Neural cell (in vitro differentiated cells): ENCODE measurements at regions not wholly inside any gene's neighbourhood (a gene's known extent, or its start where the extent isn't known, plus 50 kb on each side); places are given as distances from the start of the nearest gene placed in this dataset.
"Not testable (repeated sequence)": the region's sequence is repeated elsewhere in the genome, so short reads cannot be mapped to it uniquely, and the experiment has no call there.

Experiments
- H2AFZ ChIP-seq: fragments of 200-600, 300-800 bp; sonication (generic), shearing (Covaris generic); 2 replicates; pipeline ENCODE4 v1.6.0; 2014; ENCODE audit warnings: low read depth, mild to moderate bottlenecking, antibody characterized with exemption, low read length, moderate library complexity
- H3F3A ChIP-seq: fragments of 200-600 bp; shearing (Covaris generic); 2 replicates; pipeline ENCODE4 v1.6.1; 2016; ENCODE audit warnings: mild to moderate bottlenecking, moderate library complexity, mixed read lengths, antibody characterized with exemption, low read length; ENCODE audit not compliant: insufficient read depth, poor library complexity, severe bottlenecking
- H3K27ac ChIP-seq: fragments of 200-600, 300-800 bp; sonication (generic), shearing (Covaris generic); 2 replicates; pipeline ENCODE4 v1.5.1; 2014; ENCODE audit warnings: mild to moderate bottlenecking, low read length, moderate library complexity
- H3K27me3 ChIP-seq: fragments of 300-800, 200-600 bp; sonication (generic), shearing (Covaris generic); 2 replicates; pipeline ENCODE4 v1.6.0; 2014; ENCODE audit warnings: mild to moderate bottlenecking, low read depth, low read length, moderate library complexity; ENCODE audit not compliant: insufficient read depth
- H3K36me3 ChIP-seq: fragments of 300-800, 200-600 bp; sonication (generic), shearing (Covaris generic); 2 replicates; pipeline ENCODE4 v1.5.1; 2014; ENCODE audit warnings: mild to moderate bottlenecking, antibody characterized with exemption, low read length, moderate library complexity; ENCODE audit not compliant: insufficient read depth
- H3K4me2 ChIP-seq: fragments of 300-800, 200-600 bp; sonication (generic), shearing (Covaris generic); 2 replicates; pipeline ENCODE4 v1.6.0; 2014; ENCODE audit warnings: mild to moderate bottlenecking, low read length
- H3K4me3 ChIP-seq: fragments of 300-800, 200-600 bp; sonication (generic), shearing (Covaris generic); 2 replicates; pipeline ENCODE4 v1.5.1; 2014; ENCODE audit warnings: mild to moderate bottlenecking, low read length, moderate library complexity
- H3K79me2 ChIP-seq: fragments of 200-600 bp; shearing (Covaris generic); replicated peaks from 2 replicates; pipeline ENCODE4 v1.6.0; 2014; ENCODE audit warnings: mild to moderate bottlenecking, low read length, moderate library complexity; ENCODE audit not compliant: insufficient read depth
- H3K9ac ChIP-seq: fragments of 300-800, 200-600 bp; sonication (generic), shearing (Covaris generic); 2 replicates; pipeline ENCODE4 v1.6.1; 2016; ENCODE audit warnings: mild to moderate bottlenecking, low read length, mixed read lengths
- H3K9me2 ChIP-seq: fragments of 200-600 bp; shearing (Covaris generic); 2 replicates; pipeline ENCODE4 v1.6.1; 2016; ENCODE audit warnings: mild to moderate bottlenecking, low read length, mixed read lengths; ENCODE audit not compliant: insufficient read depth
- H3K9me3 ChIP-seq: fragments of 200-600, 300-800 bp; sonication (generic), shearing (Covaris generic); 2 replicates; pipeline ENCODE4 v1.6.1; 2016; ENCODE audit warnings: mild to moderate bottlenecking, mixed run types, low read length, moderate library complexity, mixed read lengths
- H4K20me1 ChIP-seq: fragments of 200-600 bp; shearing (Covaris generic); 2 replicates; pipeline ENCODE4 v1.6.1; 2016; ENCODE audit warnings: mild to moderate bottlenecking, mixed run types; ENCODE audit not compliant: insufficient read depth
- EP300 ChIP-seq: fragments of 450-650 bp; conservative IDR thresholded peaks from 2 replicates; pipeline ENCODE4 v1.6.1; 2014; ENCODE audit warnings: antibody characterized with exemption, mild to moderate bottlenecking, moderate library complexity; ENCODE audit not compliant: poor library complexity, severe bottlenecking
- EZH2 ChIP-seq: fragments of 200-600, 300-800 bp; shearing (Covaris generic), sonication (generic); IDR thresholded peaks from 2 replicates; pipeline ENCODE4 v1.6.1; 2014; ENCODE audit warnings: antibody characterized with exemption, low read length, borderline replicate concordance, mild to moderate bottlenecking; ENCODE audit not compliant: insufficient read depth, poor library complexity, severe bottlenecking
- MXI1 ChIP-seq: fragments of 450-650 bp; conservative IDR thresholded peaks from 2 replicates; pipeline ENCODE4 v1.6.1; 2014; ENCODE audit warnings: antibody characterized with exemption, mild to moderate bottlenecking; ENCODE audit not compliant: poor library complexity, severe bottlenecking
- POLR2AphosphoS5 ChIP-seq: IDR thresholded peaks from 2 replicates; pipeline ENCODE4 v1.6.1; 2012
- RAD21 ChIP-seq: fragments of 450-650 bp; conservative IDR thresholded peaks from 2 replicates; pipeline ENCODE4 v1.6.1; 2014; ENCODE audit warnings: antibody characterized with exemption, mild to moderate bottlenecking, moderate library complexity
- SMC3 ChIP-seq: fragments of 450-650 bp; conservative IDR thresholded peaks from 2 replicates; pipeline ENCODE4 v1.6.1; 2014; ENCODE audit warnings: antibody characterized with exemption, mild to moderate bottlenecking, moderate library complexity; ENCODE audit not compliant: poor library complexity
- TAF1 ChIP-seq: IDR thresholded peaks from 2 replicates; pipeline ENCODE4 v1.6.1; 2012; ENCODE audit warnings: low read depth
- TF ChIP-seq, protein P1 (sequence below): IDR thresholded peaks from 2 replicates; pipeline ENCODE4 v1.6.1; 2012; ENCODE audit warnings: borderline replicate concordance
- TF ChIP-seq, protein P2 (sequence below): fragments of 450-650 bp; IDR thresholded peaks from 2 replicates; pipeline ENCODE4 v1.5.1; 2014; ENCODE audit warnings: antibody characterized with exemption, mild to moderate bottlenecking, moderate library complexity; ENCODE audit not compliant: poor library complexity, severe bottlenecking

DNA sequence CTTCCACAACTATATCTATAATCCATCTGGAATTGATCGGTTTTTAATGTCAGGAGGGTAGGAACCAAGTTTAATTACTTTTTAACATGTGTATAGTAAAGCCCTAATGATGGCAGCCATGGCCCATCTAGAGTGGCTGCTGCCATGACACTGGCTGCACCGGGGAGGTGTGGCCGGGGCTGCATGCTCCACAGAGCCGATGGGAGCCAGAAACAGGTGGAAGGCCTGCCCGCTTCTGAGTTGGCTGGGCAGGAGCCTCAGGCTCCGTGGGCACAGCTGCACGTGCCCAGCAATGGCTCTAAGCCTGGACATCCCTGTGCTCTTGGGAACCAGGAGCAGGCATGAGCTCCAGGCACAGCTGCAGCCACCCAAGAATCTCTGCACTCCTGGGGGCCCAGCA, 73.0 kb downstream of the GBP6 start:
- Histone ChIP-seq H3K36me3 (no peaks in the 10 kb centered on the region), H3K27ac (no peak overlapping the region), H4K20me1 (no peaks in the 10 kb centered on the region), H3K4me2 (no peak overlapping the region), H2AFZ (no peak overlapping the region), H3K79me2 (no peaks in the 10 kb centered on the region), H3K9me3 (no peaks in the 10 kb centered on the region), H3K4me3 (no peak overlapping the region), H3K9ac (no peak overlapping the region), H3F3A (no peaks in the 10 kb centered on the region), H3K9me2 (no peaks in the 10 kb centered on the region), H3K27me3 (no peaks in the 10 kb centered on the region)
- TF ChIP-seq, protein P1, sequence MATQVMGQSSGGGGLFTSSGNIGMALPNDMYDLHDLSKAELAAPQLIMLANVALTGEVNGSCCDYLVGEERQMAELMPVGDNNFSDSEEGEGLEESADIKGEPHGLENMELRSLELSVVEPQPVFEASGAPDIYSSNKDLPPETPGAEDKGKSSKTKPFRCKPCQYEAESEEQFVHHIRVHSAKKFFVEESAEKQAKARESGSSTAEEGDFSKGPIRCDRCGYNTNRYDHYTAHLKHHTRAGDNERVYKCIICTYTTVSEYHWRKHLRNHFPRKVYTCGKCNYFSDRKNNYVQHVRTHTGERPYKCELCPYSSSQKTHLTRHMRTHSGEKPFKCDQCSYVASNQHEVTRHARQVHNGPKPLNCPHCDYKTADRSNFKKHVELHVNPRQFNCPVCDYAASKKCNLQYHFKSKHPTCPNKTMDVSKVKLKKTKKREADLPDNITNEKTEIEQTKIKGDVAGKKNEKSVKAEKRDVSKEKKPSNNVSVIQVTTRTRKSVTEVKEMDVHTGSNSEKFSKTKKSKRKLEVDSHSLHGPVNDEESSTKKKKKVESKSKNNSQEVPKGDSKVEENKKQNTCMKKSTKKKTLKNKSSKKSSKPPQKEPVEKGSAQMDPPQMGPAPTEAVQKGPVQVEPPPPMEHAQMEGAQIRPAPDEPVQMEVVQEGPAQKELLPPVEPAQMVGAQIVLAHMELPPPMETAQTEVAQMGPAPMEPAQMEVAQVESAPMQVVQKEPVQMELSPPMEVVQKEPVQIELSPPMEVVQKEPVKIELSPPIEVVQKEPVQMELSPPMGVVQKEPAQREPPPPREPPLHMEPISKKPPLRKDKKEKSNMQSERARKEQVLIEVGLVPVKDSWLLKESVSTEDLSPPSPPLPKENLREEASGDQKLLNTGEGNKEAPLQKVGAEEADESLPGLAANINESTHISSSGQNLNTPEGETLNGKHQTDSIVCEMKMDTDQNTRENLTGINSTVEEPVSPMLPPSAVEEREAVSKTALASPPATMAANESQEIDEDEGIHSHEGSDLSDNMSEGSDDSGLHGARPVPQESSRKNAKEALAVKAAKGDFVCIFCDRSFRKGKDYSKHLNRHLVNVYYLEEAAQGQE: no peak
- TF ChIP-seq RAD21 (no peak), MXI1 (no peak), TAF1 (no peak), EZH2 (no peak), EP300 (no peak), POLR2AphosphoS5 (no peak), SMC3 (no peak)
- TF ChIP-seq, protein P2, sequence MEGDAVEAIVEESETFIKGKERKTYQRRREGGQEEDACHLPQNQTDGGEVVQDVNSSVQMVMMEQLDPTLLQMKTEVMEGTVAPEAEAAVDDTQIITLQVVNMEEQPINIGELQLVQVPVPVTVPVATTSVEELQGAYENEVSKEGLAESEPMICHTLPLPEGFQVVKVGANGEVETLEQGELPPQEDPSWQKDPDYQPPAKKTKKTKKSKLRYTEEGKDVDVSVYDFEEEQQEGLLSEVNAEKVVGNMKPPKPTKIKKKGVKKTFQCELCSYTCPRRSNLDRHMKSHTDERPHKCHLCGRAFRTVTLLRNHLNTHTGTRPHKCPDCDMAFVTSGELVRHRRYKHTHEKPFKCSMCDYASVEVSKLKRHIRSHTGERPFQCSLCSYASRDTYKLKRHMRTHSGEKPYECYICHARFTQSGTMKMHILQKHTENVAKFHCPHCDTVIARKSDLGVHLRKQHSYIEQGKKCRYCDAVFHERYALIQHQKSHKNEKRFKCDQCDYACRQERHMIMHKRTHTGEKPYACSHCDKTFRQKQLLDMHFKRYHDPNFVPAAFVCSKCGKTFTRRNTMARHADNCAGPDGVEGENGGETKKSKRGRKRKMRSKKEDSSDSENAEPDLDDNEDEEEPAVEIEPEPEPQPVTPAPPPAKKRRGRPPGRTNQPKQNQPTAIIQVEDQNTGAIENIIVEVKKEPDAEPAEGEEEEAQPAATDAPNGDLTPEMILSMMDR: no peak

DNA sequence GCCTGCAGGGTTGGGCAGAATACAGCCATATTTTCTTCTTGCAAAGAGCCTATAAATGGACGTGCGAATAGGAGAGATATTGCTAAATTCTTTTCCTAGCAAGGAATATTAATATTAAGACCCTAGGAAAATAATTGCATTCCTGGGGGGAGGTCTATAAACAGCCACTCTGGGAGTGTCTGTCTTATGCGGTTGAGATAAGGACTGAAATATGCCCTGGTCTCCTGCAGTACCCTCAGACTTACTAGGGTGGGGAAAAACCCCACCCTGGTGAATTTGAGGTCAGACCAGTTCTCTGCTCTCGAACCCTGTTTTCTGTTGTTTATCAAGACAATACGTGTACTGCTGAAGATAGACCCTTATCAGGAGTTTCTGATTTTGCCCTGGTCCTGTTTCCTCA, 74.4 kb downstream of the GBP6 start:
- H3K4me2 ChIP-seq, H3K36me3 ChIP-seq, H3K27me3 ChIP-seq, H4K20me1 ChIP-seq, H3K27ac ChIP-seq, H3K9me2 ChIP-seq, H2AFZ ChIP-seq, H3F3A ChIP-seq, H3K4me3 ChIP-seq, H3K79me2 ChIP-seq, H3K9me3 ChIP-seq, H3K9ac ChIP-seq: not testable (repeated sequence)

DNA sequence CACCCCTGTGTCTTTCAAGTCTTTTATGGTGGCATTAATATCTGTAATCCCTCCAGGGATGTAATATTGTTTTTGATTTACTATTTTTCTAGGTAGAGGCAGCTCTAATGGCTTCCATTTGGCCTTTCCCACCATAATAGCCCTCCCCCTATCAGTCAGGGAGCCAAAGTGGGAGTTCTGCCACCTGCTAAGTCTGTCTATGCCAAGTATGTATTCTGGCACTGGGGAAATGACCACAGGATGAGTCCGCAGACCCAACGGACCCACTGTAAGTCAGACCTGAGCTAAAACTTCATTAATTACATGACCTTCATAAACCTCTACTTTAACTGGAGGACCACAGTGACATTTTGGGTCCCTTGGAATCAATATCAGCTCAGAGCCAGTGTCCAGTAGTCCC, 77.1 kb downstream of the GBP6 start:
- H3K27me3 ChIP-seq: no peaks in the 10 kb centered on the region
- H3K79me2 ChIP-seq: no peaks in the 10 kb centered on the region
- no peaks in the 10 kb centered on the region for H3K9me2 ChIP-seq
- TF ChIP-seq SMC3: no peak
- no peak for TF ChIP-seq MXI1
- no peak for TF ChIP-seq TAF1
- TF ChIP-seq EZH2: no peak
- TF ChIP-seq RAD21: no peak
- TF ChIP-seq EP300: no peak
- no peak for TF ChIP-seq POLR2AphosphoS5
- TF ChIP-seq, protein P1: no peak
- TF ChIP-seq, protein P2: no peak
- H2AFZ ChIP-seq: no peak overlapping the region
- H3K4me2 ChIP-seq: no peak overlapping the region
- H3K4me3 ChIP-seq: no peak overlapping the region
- H3K9ac ChIP-seq: no peak overlapping the region
- no peaks in the 10 kb centered on the region for H3K9me3 ChIP-seq
- no peaks in the 10 kb centered on the region for H3F3A ChIP-seq
- no peaks in the 10 kb centered on the region for H4K20me1 ChIP-seq
- no peak overlapping the region for H3K27ac ChIP-seq
- no peaks in the 10 kb centered on the region for H3K36me3 ChIP-seq
